GM21360 (cell line): ENCODE measurements at regions not wholly inside any gene's neighbourhood (a gene's known extent, or its start where the extent isn't known, plus 50 kb on each side); places are given as distances from the start of the nearest gene placed in this dataset.

Source experiments
- ATAC-seq: cut with Tn5 transposase; IDR thresholded peaks from one replicate; pipeline ENCODE4 v1.9.1; 2021; ENCODE audit warnings: mild to moderate bottlenecking, moderate library complexity; ENCODE audit not compliant: unreplicated experiment

GRCh38 chr9:108724122-108724521 lies 131.7 kb downstream of the ACTL7B start:
- no peak for ATAC-seq

GRCh38 chr9:108722396-108722795 lies 133.4 kb downstream of the ACTL7B start:
- ATAC-seq, result no peak

- ATAC-seq, result no peak
Observed at GRCh38 chr9:108720191-108720642, 135.6 kb downstream of the ACTL7B start.

GRCh38 chr9:108710424-108710823 lies 145.4 kb downstream of the ACTL7B start:
- no peak for ATAC-seq

- ATAC-seq, result no peak
Observed at GRCh38 chr9:108709997-108710396, 145.8 kb downstream of the ACTL7B start.

GRCh38 chr9:108709126-108709525 lies 146.7 kb downstream of the ACTL7B start:
- ATAC-seq, result no peak

- ATAC-seq, result no peak
Observed at GRCh38 chr9:108708448-108708847, 147.3 kb downstream of the ACTL7B start.

- ATAC-seq, result no peak
Observed at GRCh38 chr9:108707120-108707519, 148.7 kb downstream of the ACTL7B start.

- ATAC-seq, result no peak
Observed at GRCh38 chr9:108704156-108704852, 151.5 kb downstream of the ACTL7B start.

- ATAC-seq, result no peak
Observed at GRCh38 chr9:108703429-108703828, 152.4 kb downstream of the ACTL7B start.

GRCh38 chr9:108702681-108703080 lies 153.1 kb downstream of the ACTL7B start:
- ATAC-seq, result no peak

- ATAC-seq, result no peak
Observed at GRCh38 chr9:108698801-108699200, 157.0 kb downstream of the ACTL7B start.

GRCh38 chr9:108698231-108698630 lies 157.6 kb downstream of the ACTL7B start:
- ATAC-seq, result no peak

- ATAC-seq, result no peak
Observed at GRCh38 chr9:108696156-108696555, 159.6 kb downstream of the ACTL7B start.

- no peak for ATAC-seq
Observed at GRCh38 chr9:108694170-108694569, 161.6 kb downstream of the ACTL7B start.

GRCh38 chr9:108691614-108692013 lies 164.2 kb downstream of the ACTL7B start:
- ATAC-seq, result no peak

- ATAC-seq, result no peak
Observed at GRCh38 chr9:108688676-108689075, 167.1 kb downstream of the ACTL7B start.

- no peak for ATAC-seq
Observed at GRCh38 chr9:108688051-108688450, 167.7 kb downstream of the ACTL7B start.

GRCh38 chr9:108687006-108687987 lies 168.5 kb downstream of the ACTL7B start:
- no peak for ATAC-seq

- no peak for ATAC-seq
Observed at GRCh38 chr9:108684288-108685025, 171.3 kb downstream of the ACTL7B start.

GRCh38 chr9:108683245-108683644 lies 172.5 kb downstream of the ACTL7B start:
- ATAC-seq, result no peak
